Ishikawa (cell line): ENCODE measurements at regions not wholly inside any gene's neighbourhood (a gene's known extent, or its start where the extent isn't known, plus 50 kb on each side); places are given as distances from the start of the nearest gene placed in this dataset.

Experiments used
- CEBPB ChIP-seq: IDR thresholded peaks from 2 replicates; pipeline ENCODE4 v1.6.1; 2012
- CREB1 ChIP-seq: IDR thresholded peaks from 2 replicates; pipeline ENCODE4 v1.6.1; 2012; ENCODE audit warnings: low read depth
- EGR1 ChIP-seq: IDR thresholded peaks from 2 replicates; pipeline ENCODE4 v1.6.1; 2012
- EP300 ChIP-seq: IDR thresholded peaks from 2 replicates; pipeline ENCODE4 v1.6.1; 2012; ENCODE audit warnings: borderline replicate concordance
- FOXM1 ChIP-seq: IDR thresholded peaks from 2 replicates; pipeline ENCODE4 v1.6.1; 2012; ENCODE audit warnings: low read depth, borderline replicate concordance
- NFIC ChIP-seq: IDR thresholded peaks from 2 replicates; pipeline ENCODE4 v1.6.1; 2012
- RAD21 ChIP-seq: IDR thresholded peaks from 2 replicates; pipeline ENCODE4 v1.6.1; 2012; ENCODE audit warnings: low read depth
- TAF1 ChIP-seq: IDR thresholded peaks from 2 replicates; pipeline ENCODE4 v1.6.1; 2012; ENCODE audit warnings: low read depth, mild to moderate bottlenecking
- TCF12 ChIP-seq: IDR thresholded peaks from 2 replicates; pipeline ENCODE4 v1.6.1; 2012; ENCODE audit warnings: low read depth
- TEAD4 ChIP-seq: IDR thresholded peaks from 2 replicates; pipeline ENCODE4 v1.6.1; 2012
- YY1 ChIP-seq: IDR thresholded peaks from 2 replicates; pipeline ENCODE4 v1.6.1; 2012; ENCODE audit warnings: low read depth
- ZBTB7A ChIP-seq: IDR thresholded peaks from 2 replicates; pipeline ENCODE4 v1.6.1; 2012; ENCODE audit warnings: low read depth
- TF ChIP-seq, protein P1 (sequence below): IDR thresholded peaks from 2 replicates; pipeline ENCODE4 v1.6.1; 2012; ENCODE audit warnings: low read depth, mild to moderate bottlenecking
- TF ChIP-seq, protein P2 (sequence below): IDR thresholded peaks from 2 replicates; pipeline ENCODE4 v1.6.1; 2012
- TF ChIP-seq, protein P3 (sequence below): IDR thresholded peaks from 2 replicates; pipeline ENCODE4 v1.6.1; 2012

DNA sequence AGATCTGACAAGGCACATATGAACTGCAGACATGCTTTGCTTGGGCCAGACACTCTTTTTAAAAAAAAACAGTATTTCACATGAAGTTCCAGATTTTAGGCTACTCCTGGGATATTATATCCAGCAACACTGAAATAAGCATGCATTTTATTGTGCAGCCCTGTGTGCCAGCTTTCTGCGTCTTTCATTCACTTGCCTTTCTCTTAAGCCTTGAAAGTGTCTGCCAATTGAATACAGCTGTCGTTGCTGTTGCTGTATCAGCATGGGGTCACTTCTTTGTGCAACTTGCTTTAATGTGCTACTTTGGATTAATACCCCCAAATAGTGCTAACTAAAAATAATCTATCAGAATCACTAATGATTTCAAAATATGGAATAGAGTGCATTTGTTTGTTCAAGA lies 657.8 kb downstream of the SLITRK6 start:
- TF ChIP-seq FOXM1, result no peak
- TF ChIP-seq TEAD4, result no peak
- TF ChIP-seq, protein P1, sequence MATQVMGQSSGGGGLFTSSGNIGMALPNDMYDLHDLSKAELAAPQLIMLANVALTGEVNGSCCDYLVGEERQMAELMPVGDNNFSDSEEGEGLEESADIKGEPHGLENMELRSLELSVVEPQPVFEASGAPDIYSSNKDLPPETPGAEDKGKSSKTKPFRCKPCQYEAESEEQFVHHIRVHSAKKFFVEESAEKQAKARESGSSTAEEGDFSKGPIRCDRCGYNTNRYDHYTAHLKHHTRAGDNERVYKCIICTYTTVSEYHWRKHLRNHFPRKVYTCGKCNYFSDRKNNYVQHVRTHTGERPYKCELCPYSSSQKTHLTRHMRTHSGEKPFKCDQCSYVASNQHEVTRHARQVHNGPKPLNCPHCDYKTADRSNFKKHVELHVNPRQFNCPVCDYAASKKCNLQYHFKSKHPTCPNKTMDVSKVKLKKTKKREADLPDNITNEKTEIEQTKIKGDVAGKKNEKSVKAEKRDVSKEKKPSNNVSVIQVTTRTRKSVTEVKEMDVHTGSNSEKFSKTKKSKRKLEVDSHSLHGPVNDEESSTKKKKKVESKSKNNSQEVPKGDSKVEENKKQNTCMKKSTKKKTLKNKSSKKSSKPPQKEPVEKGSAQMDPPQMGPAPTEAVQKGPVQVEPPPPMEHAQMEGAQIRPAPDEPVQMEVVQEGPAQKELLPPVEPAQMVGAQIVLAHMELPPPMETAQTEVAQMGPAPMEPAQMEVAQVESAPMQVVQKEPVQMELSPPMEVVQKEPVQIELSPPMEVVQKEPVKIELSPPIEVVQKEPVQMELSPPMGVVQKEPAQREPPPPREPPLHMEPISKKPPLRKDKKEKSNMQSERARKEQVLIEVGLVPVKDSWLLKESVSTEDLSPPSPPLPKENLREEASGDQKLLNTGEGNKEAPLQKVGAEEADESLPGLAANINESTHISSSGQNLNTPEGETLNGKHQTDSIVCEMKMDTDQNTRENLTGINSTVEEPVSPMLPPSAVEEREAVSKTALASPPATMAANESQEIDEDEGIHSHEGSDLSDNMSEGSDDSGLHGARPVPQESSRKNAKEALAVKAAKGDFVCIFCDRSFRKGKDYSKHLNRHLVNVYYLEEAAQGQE, result no peak
- no peak for TF ChIP-seq CREB1
- TF ChIP-seq, protein P2, sequence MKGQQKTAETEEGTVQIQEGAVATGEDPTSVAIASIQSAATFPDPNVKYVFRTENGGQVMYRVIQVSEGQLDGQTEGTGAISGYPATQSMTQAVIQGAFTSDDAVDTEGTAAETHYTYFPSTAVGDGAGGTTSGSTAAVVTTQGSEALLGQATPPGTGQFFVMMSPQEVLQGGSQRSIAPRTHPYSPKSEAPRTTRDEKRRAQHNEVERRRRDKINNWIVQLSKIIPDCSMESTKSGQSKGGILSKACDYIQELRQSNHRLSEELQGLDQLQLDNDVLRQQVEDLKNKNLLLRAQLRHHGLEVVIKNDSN, result no peak
- TF ChIP-seq, protein P3, sequence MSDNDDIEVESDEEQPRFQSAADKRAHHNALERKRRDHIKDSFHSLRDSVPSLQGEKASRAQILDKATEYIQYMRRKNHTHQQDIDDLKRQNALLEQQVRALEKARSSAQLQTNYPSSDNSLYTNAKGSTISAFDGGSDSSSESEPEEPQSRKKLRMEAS, result no peak
- no peak for TF ChIP-seq TCF12
- no peak for TF ChIP-seq EGR1
- no peak for TF ChIP-seq TAF1
- TF ChIP-seq YY1, result no peak
- no peak for TF ChIP-seq EP300
- no peak for TF ChIP-seq CEBPB
- TF ChIP-seq RAD21, result no peak
- no peak for TF ChIP-seq NFIC
- TF ChIP-seq ZBTB7A, result no peak

DNA sequence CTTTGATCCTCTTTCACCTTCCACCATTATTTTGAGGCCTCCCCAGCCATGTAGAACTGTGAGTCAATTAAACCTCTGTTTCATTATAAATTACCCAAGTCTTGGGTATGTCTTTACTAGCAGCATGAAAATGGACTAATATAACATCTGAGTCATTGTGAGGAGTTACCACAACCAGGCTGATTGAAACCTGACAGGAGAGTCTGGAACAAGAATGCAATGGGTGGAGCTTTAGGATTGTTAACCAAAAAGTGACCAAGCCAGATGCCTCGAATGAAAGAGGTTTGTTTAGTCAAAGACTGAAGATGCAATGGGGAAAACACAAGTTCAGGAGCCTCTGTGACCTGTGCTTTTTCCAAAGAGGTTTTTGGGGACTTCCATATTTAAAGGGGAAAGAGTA lies 659.0 kb downstream of the SLITRK6 start:
- TF ChIP-seq NFIC, result no peak
- TF ChIP-seq, protein P3, result no peak
- no peak for TF ChIP-seq TCF12
- no peak for TF ChIP-seq RAD21
- no peak for TF ChIP-seq CREB1
- no peak for TF ChIP-seq YY1
- TF ChIP-seq FOXM1, result no peak
- TF ChIP-seq, protein P1, result no peak
- no peak for TF ChIP-seq EGR1
- TF ChIP-seq CEBPB, result no peak
- TF ChIP-seq, protein P2, result no peak
- no peak for TF ChIP-seq ZBTB7A
- no peak for TF ChIP-seq EP300
- TF ChIP-seq TAF1, result no peak
- TF ChIP-seq TEAD4, result no peak

DNA sequence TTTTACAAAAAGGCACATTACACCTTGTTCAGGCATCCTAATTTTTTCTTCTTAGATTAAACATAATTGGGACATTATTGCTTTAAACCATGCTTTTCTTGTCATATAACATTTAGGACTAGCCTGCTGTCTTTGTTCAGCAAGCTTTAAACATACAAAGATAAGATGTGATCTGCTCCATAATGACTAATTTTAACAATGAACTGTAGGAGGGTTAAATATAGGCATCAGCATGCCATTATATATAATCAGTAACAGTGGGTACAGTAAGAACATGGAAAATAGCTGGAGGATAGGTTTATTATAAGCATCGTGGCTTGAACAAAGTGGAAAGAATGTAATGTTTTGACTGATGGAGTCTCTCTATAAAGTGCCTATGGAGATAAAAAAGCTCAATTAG lies 661.7 kb downstream of the SLITRK6 start:
- TF ChIP-seq CREB1 (no peak), YY1 (no peak), EP300 (no peak), TAF1 (no peak), TCF12 (no peak), ZBTB7A (no peak), FOXM1 (no peak)
- TF ChIP-seq, protein P1, result no peak
- TF ChIP-seq, protein P2, result no peak
- TF ChIP-seq, protein P3, result no peak

DNA sequence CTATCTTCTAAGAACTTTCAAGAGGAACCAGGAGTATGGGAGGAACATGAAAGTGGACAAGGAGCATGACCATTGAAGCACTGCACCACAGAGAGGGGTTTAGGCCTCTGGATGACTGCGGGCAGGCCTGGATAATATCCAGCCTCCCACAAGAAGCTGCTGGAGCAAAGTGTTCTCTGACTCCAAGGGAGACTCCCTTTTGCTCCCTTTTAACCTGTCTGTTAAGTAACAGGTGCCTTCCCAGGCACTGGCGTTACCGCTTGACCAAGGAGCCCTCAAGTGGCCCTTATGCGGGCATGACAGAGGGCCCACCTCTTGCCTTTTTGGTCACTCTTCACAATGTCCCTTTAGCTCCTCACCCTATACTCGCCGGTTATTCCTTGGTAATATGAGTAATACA lies 666.2 kb downstream of the SLITRK6 start:
- no peak for TF ChIP-seq YY1
- no peak for TF ChIP-seq FOXM1
- no peak for TF ChIP-seq EP300

DNA sequence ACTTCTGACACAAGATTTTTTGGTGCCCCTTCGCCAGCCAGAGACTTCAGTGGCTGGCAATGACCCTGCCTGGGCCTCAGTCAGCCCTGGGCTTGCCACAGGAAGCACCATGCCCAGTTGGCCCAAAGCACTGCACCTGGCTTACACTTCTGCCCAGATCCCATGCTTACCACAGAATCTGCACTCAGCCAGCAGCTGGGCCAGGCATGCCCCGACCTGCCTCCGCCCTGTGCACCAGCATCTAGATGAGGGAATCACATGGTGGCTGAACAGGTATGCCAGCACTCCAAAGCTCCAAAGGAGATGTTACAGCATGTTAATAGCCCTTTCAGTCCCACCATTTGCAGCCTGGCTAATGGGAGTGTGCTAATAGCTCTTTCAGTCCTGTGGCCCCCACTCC lies 690.9 kb downstream of the SLITRK6 start:
- no peak for TF ChIP-seq CEBPB
- TF ChIP-seq, protein P1, result no peak
- no peak for TF ChIP-seq NFIC
- TF ChIP-seq RAD21, result no peak
- TF ChIP-seq EGR1, result no peak
- TF ChIP-seq ZBTB7A, result no peak
- TF ChIP-seq FOXM1, result no peak
- TF ChIP-seq, protein P2, result no peak
- TF ChIP-seq TEAD4, result no peak
- no peak for TF ChIP-seq TAF1
- no peak for TF ChIP-seq EP300
- TF ChIP-seq, protein P3, result no peak
- no peak for TF ChIP-seq YY1
- no peak for TF ChIP-seq TCF12
- TF ChIP-seq CREB1, result no peak
